ENCODE measurements at regions not wholly inside any gene's neighbourhood (a gene's known extent, or its start where the extent isn't known, plus 50 kb on each side); places are given as distances from the start of the nearest gene placed in this dataset.

DNA sequence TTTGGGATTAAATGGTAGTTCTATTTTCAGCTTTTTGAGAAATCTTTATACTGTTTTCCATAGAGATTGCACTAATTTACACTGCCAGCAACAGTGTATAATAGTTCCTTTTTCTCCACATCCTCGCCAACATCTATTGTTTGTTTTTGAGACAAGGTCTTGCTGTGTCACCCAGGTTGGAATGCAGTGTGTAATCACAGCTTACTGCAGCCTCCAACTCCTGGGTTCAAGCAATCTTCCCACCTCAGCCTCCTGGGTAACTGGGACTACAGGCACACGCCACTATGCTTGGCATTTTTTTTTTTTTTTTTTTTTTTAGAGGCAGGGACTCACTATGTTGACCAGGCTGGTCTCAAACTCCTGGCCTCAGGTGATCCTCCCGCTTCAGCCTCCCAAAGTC lies 164.5 kb upstream of the CXADR start:
- DNase-seq (ENCODE audit: low read depth), result no peak
- H3K4me3 ChIP-seq (replicated peaks; ENCODE audit: low read depth, low read length), result no peak overlapping the region
- TF ChIP-seq, protein P1, sequence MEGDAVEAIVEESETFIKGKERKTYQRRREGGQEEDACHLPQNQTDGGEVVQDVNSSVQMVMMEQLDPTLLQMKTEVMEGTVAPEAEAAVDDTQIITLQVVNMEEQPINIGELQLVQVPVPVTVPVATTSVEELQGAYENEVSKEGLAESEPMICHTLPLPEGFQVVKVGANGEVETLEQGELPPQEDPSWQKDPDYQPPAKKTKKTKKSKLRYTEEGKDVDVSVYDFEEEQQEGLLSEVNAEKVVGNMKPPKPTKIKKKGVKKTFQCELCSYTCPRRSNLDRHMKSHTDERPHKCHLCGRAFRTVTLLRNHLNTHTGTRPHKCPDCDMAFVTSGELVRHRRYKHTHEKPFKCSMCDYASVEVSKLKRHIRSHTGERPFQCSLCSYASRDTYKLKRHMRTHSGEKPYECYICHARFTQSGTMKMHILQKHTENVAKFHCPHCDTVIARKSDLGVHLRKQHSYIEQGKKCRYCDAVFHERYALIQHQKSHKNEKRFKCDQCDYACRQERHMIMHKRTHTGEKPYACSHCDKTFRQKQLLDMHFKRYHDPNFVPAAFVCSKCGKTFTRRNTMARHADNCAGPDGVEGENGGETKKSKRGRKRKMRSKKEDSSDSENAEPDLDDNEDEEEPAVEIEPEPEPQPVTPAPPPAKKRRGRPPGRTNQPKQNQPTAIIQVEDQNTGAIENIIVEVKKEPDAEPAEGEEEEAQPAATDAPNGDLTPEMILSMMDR (IDR thresholded peaks at IDR 0.05; ENCODE audit: low read length, missing control alignments), result no peak

DNA sequence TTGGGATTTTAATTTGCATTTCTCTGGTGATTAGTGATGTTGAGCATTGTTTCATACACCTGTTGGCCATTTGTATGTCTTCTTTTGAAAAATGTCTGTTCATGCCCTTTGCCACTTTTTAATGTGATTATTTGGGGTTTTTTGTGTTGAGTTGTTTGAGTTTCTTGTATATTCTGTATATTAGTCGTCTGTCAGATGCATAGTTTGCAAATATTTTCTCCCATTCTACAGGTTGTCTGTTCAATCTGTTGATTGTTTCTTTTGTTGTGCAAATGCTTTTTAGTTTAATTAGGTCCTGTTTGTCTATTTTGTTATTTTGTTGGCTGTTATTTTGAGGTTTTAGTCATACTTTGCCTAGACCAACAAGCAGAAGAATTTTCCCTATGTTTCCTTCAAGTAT lies 164.0 kb upstream of the CXADR start:
- TF ChIP-seq, protein P1 (IDR thresholded peaks at IDR 0.05; ENCODE audit: low read length, missing control alignments), result no peak
- DNase-seq (ENCODE audit: low read depth), result no peak
- no peak overlapping the region for H3K4me3 ChIP-seq (replicated peaks; ENCODE audit: low read depth, low read length)

DNA sequence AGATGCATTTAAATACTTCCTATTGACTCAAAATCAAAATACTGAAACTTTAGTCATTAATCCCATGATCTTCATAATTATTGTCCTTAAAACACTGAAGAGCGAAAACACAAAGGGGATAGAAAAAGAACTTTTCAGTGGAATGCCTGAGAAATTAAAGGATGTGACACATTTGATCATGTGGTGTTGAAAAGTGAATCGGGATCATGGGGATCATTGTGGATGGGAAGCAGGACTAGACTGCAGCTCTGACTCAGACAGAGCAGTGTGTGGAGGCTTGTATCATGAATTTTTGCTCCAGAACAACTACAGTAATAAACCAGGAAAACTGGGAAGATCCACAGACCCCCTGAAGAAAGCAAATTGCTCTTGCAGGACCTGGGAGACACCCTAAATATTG lies 161.1 kb upstream of the CXADR start:
- no peak for DNase-seq (ENCODE audit: low read depth)
- TF ChIP-seq, protein P1 (IDR thresholded peaks at IDR 0.05; ENCODE audit: low read length, missing control alignments), result no peak
- H3K4me3 ChIP-seq (replicated peaks; ENCODE audit: low read depth, low read length), result no peak overlapping the region

DNA sequence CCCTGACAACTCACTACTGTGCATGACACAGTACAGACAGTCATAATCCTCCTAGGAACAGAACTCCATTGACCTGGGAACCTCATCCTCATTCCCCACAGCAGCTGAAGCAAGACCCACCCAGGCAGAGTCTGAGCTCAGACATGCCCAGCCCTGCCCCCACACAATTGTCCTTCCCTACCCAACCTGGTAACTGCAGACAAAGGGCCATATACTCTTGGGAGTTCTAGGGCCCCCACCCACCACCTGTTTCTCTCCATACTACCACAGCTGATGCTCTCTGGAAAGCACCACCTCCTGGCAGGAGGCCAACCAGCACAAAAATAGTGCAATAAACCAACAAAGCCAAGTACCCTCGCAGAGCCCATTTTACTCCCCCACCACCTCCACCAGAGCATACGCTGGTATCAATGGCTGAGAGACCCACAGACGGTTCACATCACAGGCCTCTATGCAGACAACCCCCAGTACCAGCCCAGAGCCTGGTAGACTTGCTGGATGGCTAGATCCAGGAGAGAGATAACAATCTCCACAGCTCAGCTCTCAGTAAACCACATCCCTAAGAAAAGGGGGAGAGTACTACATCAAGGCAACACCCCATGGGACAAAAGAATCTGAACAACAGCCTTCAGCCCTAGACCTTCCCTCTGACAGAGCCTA lies 159.7 kb upstream of the CXADR start:
- H3K4me3 ChIP-seq (replicated peaks; ENCODE audit: low read depth, low read length), result no peak overlapping the region
- TF ChIP-seq, protein P1 (IDR thresholded peaks at IDR 0.05; ENCODE audit: low read length, missing control alignments), result no peak
- DNase-seq (ENCODE audit: low read depth), result no peak

DNA sequence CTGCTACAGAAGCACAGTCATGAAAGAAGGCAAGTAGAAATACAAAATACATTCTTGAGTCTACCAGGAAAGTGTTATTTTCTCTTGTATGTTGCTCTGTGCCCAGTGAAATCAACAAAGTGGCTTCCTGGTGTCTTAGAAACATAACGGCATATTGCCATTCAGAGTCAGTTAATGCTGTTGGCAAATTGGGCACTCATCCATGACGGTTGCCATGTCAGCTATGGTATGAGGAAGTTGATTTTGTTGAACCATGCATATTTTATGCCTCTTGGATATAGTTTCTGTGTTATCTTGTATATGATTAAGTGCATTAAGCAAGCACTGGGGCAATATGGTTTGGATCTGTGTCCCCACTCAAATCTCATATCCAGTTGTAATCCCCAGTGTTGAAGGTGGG lies 153.1 kb upstream of the CXADR start:
- H3K4me3 ChIP-seq (replicated peaks; ENCODE audit: low read depth, low read length), result no peak overlapping the region
- TF ChIP-seq, protein P1 (IDR thresholded peaks at IDR 0.05; ENCODE audit: low read length, missing control alignments), result no peak
- no peak for DNase-seq (ENCODE audit: low read depth)

DNA sequence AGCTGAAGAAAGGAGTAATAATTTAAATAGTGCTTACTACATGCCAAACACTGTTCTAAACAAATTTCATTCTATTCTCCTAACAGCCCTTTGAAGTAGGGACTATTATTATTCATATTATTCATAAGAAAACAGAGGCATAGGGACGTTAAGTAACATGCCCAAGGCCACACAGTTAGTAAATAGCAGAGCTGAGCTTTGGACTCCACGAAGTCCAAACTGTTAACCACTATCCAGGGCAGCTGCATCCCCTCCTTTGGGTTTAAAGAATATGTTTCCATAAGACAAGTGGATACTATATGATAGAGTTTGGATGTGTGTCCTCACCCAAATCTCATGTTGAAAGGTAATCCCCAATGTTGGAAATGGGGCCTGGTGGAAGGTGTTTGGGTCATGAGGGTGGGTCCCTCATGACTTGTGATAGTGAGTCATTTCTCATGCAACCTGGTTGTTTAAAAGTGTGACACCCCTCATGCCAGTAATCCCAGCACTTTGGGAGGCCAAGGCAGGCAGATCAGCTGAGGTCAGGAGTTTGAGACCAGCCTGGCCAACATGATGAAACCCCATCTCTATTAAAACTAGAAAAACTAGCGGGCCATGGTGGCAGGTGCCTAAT lies 144.0 kb upstream of the CXADR start:
- DNase-seq (ENCODE audit: low read depth), result no peak
- TF ChIP-seq, protein P1 (IDR thresholded peaks at IDR 0.05; ENCODE audit: low read length, missing control alignments), result no peak
- no peak overlapping the region for H3K4me3 ChIP-seq (replicated peaks; ENCODE audit: low read depth, low read length)

DNA sequence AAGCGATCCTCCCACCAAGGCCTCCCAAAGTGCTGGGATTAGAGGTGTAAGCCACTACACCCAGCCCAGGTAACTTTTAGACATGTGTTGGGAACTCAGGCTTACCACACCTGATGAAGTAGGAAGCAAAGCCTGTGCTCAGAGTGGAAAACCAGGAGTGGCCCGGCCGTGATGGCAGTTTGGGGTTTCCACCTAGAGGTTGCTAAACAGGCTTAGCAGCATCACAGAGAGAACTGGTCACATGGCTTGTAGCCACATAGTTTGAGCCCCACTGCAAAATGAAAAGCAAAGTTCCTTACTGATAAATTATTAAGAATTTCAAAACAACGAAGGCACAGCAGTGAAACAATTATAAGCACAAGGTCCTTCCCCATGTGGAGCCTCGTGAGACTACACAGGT lies 142.6 kb upstream of the CXADR start:
- TF ChIP-seq, protein P1 (IDR thresholded peaks at IDR 0.05; ENCODE audit: low read length, missing control alignments), result no peak
- H3K4me3 ChIP-seq (replicated peaks; ENCODE audit: low read depth, low read length), result no peak overlapping the region
- DNase-seq (ENCODE audit: low read depth), result no peak

All from fibroblast of pulmonary artery (primary cell).